NCI-H2107 treated with DMSO at 0.1 percent for 48 hours (cell line): ENCODE measurements at regions not wholly inside any gene's neighbourhood (a gene's known extent, or its start where the extent isn't known, plus 50 kb on each side); places are given as distances from the start of the nearest gene placed in this dataset.

Source experiments
- DNase-seq: peaks from one replicate; lab custom pipeline; 2025; ENCODE audit not compliant: unreplicated experiment; lab: John Stamatoyannopoulos, UW

GRCh38 chr16:6165330-6165979 lies 1067.9 kb upstream of the EEF2KMT start:
- no peak for DNase-seq

- DNase-seq = no peak
Measured at GRCh38 chr16:6160871-6161270, 1063.3 kb upstream of the EEF2KMT start.

- DNase-seq = no peak
Measured at GRCh38 chr16:6160303-6160702, 1062.7 kb upstream of the EEF2KMT start.

GRCh38 chr16:6157806-6158205 lies 1060.2 kb upstream of the EEF2KMT start:
- no peak for DNase-seq

- no peak for DNase-seq
Measured at GRCh38 chr16:6155271-6155670, 1057.7 kb upstream of the EEF2KMT start.

GRCh38 chr16:6153901-6154300 lies 1056.3 kb upstream of the EEF2KMT start:
- DNase-seq = no peak

GRCh38 chr16:6149031-6149430 lies 1051.4 kb upstream of the EEF2KMT start:
- no peak for DNase-seq

- DNase-seq = no peak
Measured at GRCh38 chr16:6148361-6148760, 1050.8 kb upstream of the EEF2KMT start.

GRCh38 chr16:6146874-6147425 lies 1049.4 kb upstream of the EEF2KMT start:
- no peak for DNase-seq

GRCh38 chr16:6146356-6146755 lies 1048.8 kb upstream of the EEF2KMT start:
- no peak for DNase-seq

GRCh38 chr16:6144463-6144862 lies 1046.9 kb upstream of the EEF2KMT start:
- DNase-seq = no peak

GRCh38 chr16:6143020-6143419 lies 1045.4 kb upstream of the EEF2KMT start:
- no peak for DNase-seq

- DNase-seq = no peak
Measured at GRCh38 chr16:6133009-6133557, 1035.5 kb upstream of the EEF2KMT start.

- no peak for DNase-seq
Measured at GRCh38 chr16:6132121-6132520, 1034.5 kb upstream of the EEF2KMT start.

- DNase-seq = no peak
Measured at GRCh38 chr16:6131526-6132050, 1034.0 kb upstream of the EEF2KMT start.

GRCh38 chr16:6125483-6126259 lies 1028.1 kb upstream of the EEF2KMT start:
- no peak for DNase-seq

GRCh38 chr16:6124136-6124535 lies 1026.5 kb upstream of the EEF2KMT start:
- DNase-seq = no peak

GRCh38 chr16:6122401-6122800 lies 1024.8 kb upstream of the EEF2KMT start:
- no peak for DNase-seq

GRCh38 chr16:6114691-6115090 lies 1017.1 kb upstream of the EEF2KMT start:
- no peak for DNase-seq

GRCh38 chr16:6113749-6114148 lies 1016.2 kb upstream of the EEF2KMT start:
- DNase-seq = no peak

GRCh38 chr16:6112700-6113099 lies 1015.1 kb upstream of the EEF2KMT start:
- no peak for DNase-seq

GRCh38 chr16:6111390-6111789 lies 1013.8 kb upstream of the EEF2KMT start:
- no peak for DNase-seq
